ENCODE measurements at regions not wholly inside any gene's neighbourhood (a gene's known extent, or its start where the extent isn't known, plus 50 kb on each side); places are given as distances from the start of the nearest gene placed in this dataset.

DNA sequence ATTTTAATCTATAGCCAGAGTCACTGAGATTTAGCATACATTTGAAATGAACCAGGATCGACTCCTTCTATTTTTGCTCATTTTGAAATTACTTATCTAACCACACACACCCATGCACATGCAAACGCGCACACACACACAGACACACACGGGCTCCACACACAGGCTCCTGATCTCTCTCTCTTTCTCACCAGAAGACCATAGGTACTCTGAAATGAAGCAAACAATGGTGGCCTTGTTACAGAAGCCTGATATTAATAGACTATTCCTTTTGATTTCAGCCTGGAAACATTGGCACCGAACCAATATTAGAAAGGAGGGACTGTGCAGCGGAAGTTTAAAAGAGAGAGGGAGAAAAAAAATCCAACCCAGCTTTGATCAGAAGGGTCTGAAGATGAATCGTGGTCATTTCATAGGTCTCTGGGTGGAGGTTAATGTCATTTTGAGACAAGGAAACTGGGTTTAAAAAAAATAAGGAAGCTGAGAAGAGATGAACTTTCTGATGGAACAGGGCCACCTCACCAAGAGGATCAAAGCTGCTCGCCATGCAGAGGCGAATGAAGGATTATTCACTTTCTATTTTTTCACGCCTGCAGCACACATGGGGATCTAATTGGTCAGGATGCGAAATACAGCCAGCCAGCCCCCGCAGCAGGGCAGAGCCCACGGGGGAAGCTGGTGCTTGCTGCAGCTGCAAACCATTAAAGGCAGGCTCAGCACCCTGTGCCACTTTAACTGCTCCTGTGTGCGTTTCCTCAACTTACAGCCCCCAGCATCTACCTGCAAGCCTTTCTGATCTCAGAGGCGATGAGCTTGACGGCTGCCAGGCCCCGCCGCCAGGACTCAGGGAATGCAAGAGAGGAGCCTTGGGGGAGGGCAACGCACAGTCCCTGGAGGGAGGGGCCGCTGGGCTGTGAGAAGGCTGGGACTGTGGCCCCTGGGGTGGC is 88.8 kb downstream of the HES1 start:
- no peak overlapping the region for H3K4me2 ChIP-seq (replicated peaks; ENCODE audit: extremely low read depth, low read length, poor library complexity, severe bottlenecking)
- Mint-ChIP-seq H3K4me1 (peaks cover 13% of the 10 kb centered on the region), H3K36me3 (no peaks in the 10 kb centered on the region), H3K27ac (no peak overlapping the region), H3K4me3 (peak overlapping the region in 1 of 2 donors; percentile 44), H3K27me3 (ENCODE audit: low read depth in 3 of 3) (peaks cover 14 to 17% (median 15%) of the 10 kb centered on the region in 3 donors), H3K9me3 (peaks cover 2 to 6% (median 3%) of the 10 kb centered on the region in 7 donors)
- intact Hi-C loops (cut with micrococcal nuclease) = no loop called here
- H3K79me2 ChIP-seq (ENCODE audit: insufficient read depth, low read length) = no peaks in the 10 kb centered on the region
- H3K27ac ChIP-seq (ENCODE audit: low read depth in 1 of 2, low read length in 2 of 2) = no peak overlapping the region
- no peaks in the 10 kb centered on the region for H3K9me3 ChIP-seq (replicated peaks in 1 of 2; ENCODE audit: control insufficient read depth in 1 of 2, insufficient read depth in 1 of 2, low read length in 2 of 2)
- H3K4me3 ChIP-seq (replicated peaks in 1 of 3; ENCODE audit: low read depth in 2 of 3, low read length in 3 of 3) = no peak overlapping the region
- no peak for DNase-seq
- H3K9ac ChIP-seq (ENCODE audit: insufficient read depth, low read length, poor library complexity, severe bottlenecking) = no peak overlapping the region
- TF ChIP-seq, protein P1, sequence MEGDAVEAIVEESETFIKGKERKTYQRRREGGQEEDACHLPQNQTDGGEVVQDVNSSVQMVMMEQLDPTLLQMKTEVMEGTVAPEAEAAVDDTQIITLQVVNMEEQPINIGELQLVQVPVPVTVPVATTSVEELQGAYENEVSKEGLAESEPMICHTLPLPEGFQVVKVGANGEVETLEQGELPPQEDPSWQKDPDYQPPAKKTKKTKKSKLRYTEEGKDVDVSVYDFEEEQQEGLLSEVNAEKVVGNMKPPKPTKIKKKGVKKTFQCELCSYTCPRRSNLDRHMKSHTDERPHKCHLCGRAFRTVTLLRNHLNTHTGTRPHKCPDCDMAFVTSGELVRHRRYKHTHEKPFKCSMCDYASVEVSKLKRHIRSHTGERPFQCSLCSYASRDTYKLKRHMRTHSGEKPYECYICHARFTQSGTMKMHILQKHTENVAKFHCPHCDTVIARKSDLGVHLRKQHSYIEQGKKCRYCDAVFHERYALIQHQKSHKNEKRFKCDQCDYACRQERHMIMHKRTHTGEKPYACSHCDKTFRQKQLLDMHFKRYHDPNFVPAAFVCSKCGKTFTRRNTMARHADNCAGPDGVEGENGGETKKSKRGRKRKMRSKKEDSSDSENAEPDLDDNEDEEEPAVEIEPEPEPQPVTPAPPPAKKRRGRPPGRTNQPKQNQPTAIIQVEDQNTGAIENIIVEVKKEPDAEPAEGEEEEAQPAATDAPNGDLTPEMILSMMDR (IDR thresholded peaks at IDR 0.05) = no peak
- H4K20me1 ChIP-seq (ENCODE audit: insufficient read depth, low read length) = no peaks in the 10 kb centered on the region
- H2AFZ ChIP-seq (ENCODE audit: insufficient read depth, low read depth, low read length, poor library complexity, severe bottlenecking) = peak overlapping the region; percentile 2
- WGBS (ENCODE audit: insufficient coverage) = 57% methylated on average over 13 of the region's 20 CpGs
- H3K27me3 ChIP-seq (ENCODE audit: control insufficient read depth in 2 of 2, insufficient read depth in 2 of 2, low read length in 2 of 2) = no peaks in the 10 kb centered on the region
- no peaks in the 10 kb centered on the region for H3K36me3 ChIP-seq (replicated peaks in 1 of 2; ENCODE audit: control insufficient read depth in 1 of 2, insufficient read depth in 2 of 2, low read length in 2 of 2)
- peaks cover 0 to 6% of the 10 kb centered on the region in 2 donors for H3K4me1 ChIP-seq (ENCODE audit: control insufficient read depth in 1 of 2, insufficient read depth in 2 of 2, low read length in 2 of 2)

DNA sequence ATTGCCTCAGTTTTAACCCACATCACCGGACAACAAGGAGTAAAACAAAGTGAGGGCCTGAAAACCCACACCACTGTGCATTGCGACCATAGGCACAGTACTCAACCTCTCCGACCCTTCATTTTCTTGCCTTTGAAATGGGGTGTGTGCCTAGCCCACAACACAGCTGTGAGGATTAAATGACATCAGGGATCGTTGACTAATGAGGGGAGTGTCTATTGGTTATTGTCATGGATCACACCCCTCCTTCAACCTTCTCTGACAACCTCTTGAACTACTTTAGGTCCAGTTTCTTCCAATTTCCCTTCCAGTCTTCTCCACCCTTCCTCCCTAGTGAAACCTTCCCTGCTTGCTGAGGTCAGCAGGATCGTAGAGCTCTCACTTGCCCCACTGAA is 89.5 kb downstream of the HES1 start:
- peaks cover 0 to 6% of the 10 kb centered on the region in 2 donors for H3K4me1 ChIP-seq (ENCODE audit: control insufficient read depth in 1 of 2, insufficient read depth in 2 of 2, low read length in 2 of 2)
- H3K4me3 ChIP-seq (replicated peaks in 1 of 3; ENCODE audit: low read depth in 2 of 3, low read length in 3 of 3) = no peak overlapping the region
- no peak overlapping the region for H3K4me2 ChIP-seq (replicated peaks; ENCODE audit: extremely low read depth, low read length, poor library complexity, severe bottlenecking)
- peaks cover 12 to 18% (median 17%) of the 10 kb centered on the region in 3 donors for H3K27me3 Mint-ChIP-seq (ENCODE audit: low read depth in 3 of 3)
- DNase-seq = no peak
- TF ChIP-seq, protein P1 (IDR thresholded peaks at IDR 0.05) = no peak
- H3K27ac ChIP-seq (ENCODE audit: low read depth in 1 of 2, low read length in 2 of 2) = no peak overlapping the region
- no peak overlapping the region for H3K27ac Mint-ChIP-seq
- H3K9me3 Mint-ChIP-seq = peaks cover 2 to 6% (median 3%) of the 10 kb centered on the region in 7 donors
- H3K9me3 ChIP-seq (replicated peaks in 1 of 2; ENCODE audit: control insufficient read depth in 1 of 2, insufficient read depth in 1 of 2, low read length in 2 of 2) = no peaks in the 10 kb centered on the region
- no peaks in the 10 kb centered on the region for H3K79me2 ChIP-seq (ENCODE audit: insufficient read depth, low read length)
- no peaks in the 10 kb centered on the region for H3K36me3 Mint-ChIP-seq
- no peaks in the 10 kb centered on the region for H4K20me1 ChIP-seq (ENCODE audit: insufficient read depth, low read length)
- H3K4me3 Mint-ChIP-seq = no peak overlapping the region
- no peak overlapping the region for H3K9ac ChIP-seq (ENCODE audit: insufficient read depth, low read length, poor library complexity, severe bottlenecking)
- peaks cover 13% of the 10 kb centered on the region for H3K4me1 Mint-ChIP-seq
- no peaks in the 10 kb centered on the region for H3K27me3 ChIP-seq (ENCODE audit: control insufficient read depth in 2 of 2, insufficient read depth in 2 of 2, low read length in 2 of 2)
- WGBS (ENCODE audit: insufficient coverage) = no CpG with 5 or more reads among the region's 5 CpGs
- intact Hi-C loops (cut with micrococcal nuclease) = no loop called here
- H2AFZ ChIP-seq (ENCODE audit: insufficient read depth, low read depth, low read length, poor library complexity, severe bottlenecking) = no peak overlapping the region
- no peaks in the 10 kb centered on the region for H3K36me3 ChIP-seq (replicated peaks in 1 of 2; ENCODE audit: control insufficient read depth in 1 of 2, insufficient read depth in 2 of 2, low read length in 2 of 2)
